Activated CD8-positive, alpha-beta memory T cell treated with anti-CD3 and anti-CD28 coated beads, Interleukin-2, amount 10 ng/mL, durations not matched to agents 7 days and 5 days (primary cell): ENCODE measurements at regions not wholly inside any gene's neighbourhood (a gene's known extent, or its start where the extent isn't known, plus 50 kb on each side); places are given as distances from the start of the nearest gene placed in this dataset.

ENCODE experiments used
- ATAC-seq: fragments of 150-1000 bp; cut with Tn5 transposase; one replicate; pipeline ENCODE4 v1.10.0; 2021; ENCODE audit warnings: moderate library complexity
- CTCF ChIA-PET: fragments of 350-600 bp; sonication (Branson Sonifier 250); formaldehyde crosslinking; loops from one replicate; lab custom pipeline; 2021; ENCODE audit warnings: antibody characterized with exemption; lab: Charles Lee
- DNase-seq: peaks from one replicate; pipeline ENCODE4 v3.0.0-alpha.2; 2020
- H3K27ac Mint-ChIP-seq: one replicate; pipeline ENCODE4 v1.8.0; 2021; ENCODE audit warnings: mild to moderate bottlenecking, mixed read lengths
- H3K27me3 Mint-ChIP-seq: one replicate; pipeline ENCODE4 v1.8.0; 2021; ENCODE audit warnings: mixed read lengths
- H3K36me3 Mint-ChIP-seq: one replicate; pipeline ENCODE4 v1.8.0; 2021; ENCODE audit warnings: mild to moderate bottlenecking, mixed read lengths
- H3K4me1 Mint-ChIP-seq: one replicate; pipeline ENCODE4 v1.8.0; 2021; ENCODE audit warnings: mixed read lengths
- H3K4me3 Mint-ChIP-seq: one replicate; pipeline ENCODE4 v1.8.0; 2021; ENCODE audit warnings: mild to moderate bottlenecking, moderate library complexity, mixed read lengths
- H3K9me3 Mint-ChIP-seq: one replicate; pipeline ENCODE4 v1.8.0; 2022; ENCODE audit warnings: low read depth, mixed read lengths

- no peaks in the 10 kb centered on the region for H3K4me1 Mint-ChIP-seq
- CTCF ChIA-PET = no interaction called here
- no peak overlapping the region for H3K4me3 Mint-ChIP-seq
- H3K9me3 Mint-ChIP-seq = no peaks in the 10 kb centered on the region
- no peaks in the 10 kb centered on the region for H3K36me3 Mint-ChIP-seq
- H3K27ac Mint-ChIP-seq = no peak overlapping the region
- ATAC-seq (peak; percentile 60), DNase-seq (peak; percentile 53)
- H3K27me3 Mint-ChIP-seq = no peaks in the 10 kb centered on the region
These were observed 435.5 kb upstream of the MMADHC start for GRCh38 chr2:150023044-150023443.

- H3K36me3 Mint-ChIP-seq = no peaks in the 10 kb centered on the region
- no peak overlapping the region for H3K27ac Mint-ChIP-seq
- no peaks in the 10 kb centered on the region for H3K4me1 Mint-ChIP-seq
- no peaks in the 10 kb centered on the region for H3K9me3 Mint-ChIP-seq
- DNase-seq (no peak), ATAC-seq (no peak)
- CTCF ChIA-PET = interaction anchor here (1.2 kb wide), 1 partner anchor 13 kb away, joined by 3 read pairs; no protein-coding TSS in a partner anchor
- no peak overlapping the region for H3K4me3 Mint-ChIP-seq
- H3K27me3 Mint-ChIP-seq = no peaks in the 10 kb centered on the region
These were observed 433.5 kb upstream of the MMADHC start for GRCh38 chr2:150020937-150021673.

- H3K4me3 Mint-ChIP-seq = no peak overlapping the region
- no peaks in the 10 kb centered on the region for H3K9me3 Mint-ChIP-seq
- no peaks in the 10 kb centered on the region for H3K36me3 Mint-ChIP-seq
- no peaks in the 10 kb centered on the region for H3K27me3 Mint-ChIP-seq
- no peak for ATAC-seq
- H3K4me1 Mint-ChIP-seq = no peaks in the 10 kb centered on the region
- CTCF ChIA-PET = no interaction called here
- no peak overlapping the region for H3K27ac Mint-ChIP-seq
- no peak for DNase-seq
These were observed 432.6 kb upstream of the MMADHC start for GRCh38 chr2:150020221-150020620.

GRCh38 chr2:150019063-150019462 is 431.5 kb upstream of the MMADHC start:
- no peak overlapping the region for H3K27ac Mint-ChIP-seq
- H3K27me3 Mint-ChIP-seq = no peaks in the 10 kb centered on the region
- no peak overlapping the region for H3K4me3 Mint-ChIP-seq
- DNase-seq (no peak), ATAC-seq (no peak)
- no peaks in the 10 kb centered on the region for H3K4me1 Mint-ChIP-seq
- H3K36me3 Mint-ChIP-seq = no peaks in the 10 kb centered on the region
- no peaks in the 10 kb centered on the region for H3K9me3 Mint-ChIP-seq
- CTCF ChIA-PET = no interaction called here

- Mint-ChIP-seq H3K27me3 (no peaks in the 10 kb centered on the region), H3K27ac (no peak overlapping the region), H3K4me1 (no peaks in the 10 kb centered on the region), H3K9me3 (no peaks in the 10 kb centered on the region), H3K36me3 (no peaks in the 10 kb centered on the region), H3K4me3 (no peak overlapping the region)
- no peak for ATAC-seq
- CTCF ChIA-PET = no interaction called here
- no peak for DNase-seq
These were observed 425.4 kb upstream of the MMADHC start for GRCh38 chr2:150012986-150013385.

GRCh38 chr2:150011161-150011730 is 423.7 kb upstream of the MMADHC start:
- H3K4me3 Mint-ChIP-seq = no peak overlapping the region
- DNase-seq (no peak), ATAC-seq (no peak)
- CTCF ChIA-PET = no interaction called here
- H3K36me3 Mint-ChIP-seq = no peaks in the 10 kb centered on the region
- no peaks in the 10 kb centered on the region for H3K4me1 Mint-ChIP-seq
- no peaks in the 10 kb centered on the region for H3K27me3 Mint-ChIP-seq
- no peak overlapping the region for H3K27ac Mint-ChIP-seq
- H3K9me3 Mint-ChIP-seq = no peaks in the 10 kb centered on the region

GRCh38 chr2:150008901-150009300 is 421.3 kb upstream of the MMADHC start:
- no peaks in the 10 kb centered on the region for H3K4me1 Mint-ChIP-seq
- H3K4me3 Mint-ChIP-seq = no peak overlapping the region
- no peaks in the 10 kb centered on the region for H3K27me3 Mint-ChIP-seq
- no peak for DNase-seq
- no peak for ATAC-seq
- H3K9me3 Mint-ChIP-seq = no peaks in the 10 kb centered on the region
- H3K36me3 Mint-ChIP-seq = no peaks in the 10 kb centered on the region
- no peak overlapping the region for H3K27ac Mint-ChIP-seq
- CTCF ChIA-PET = no interaction called here

GRCh38 chr2:150007815-150008430 is 420.3 kb upstream of the MMADHC start:
- Mint-ChIP-seq H3K4me3 (no peak overlapping the region), H3K9me3 (no peaks in the 10 kb centered on the region), H3K4me1 (no peaks in the 10 kb centered on the region), H3K27ac (no peak overlapping the region), H3K27me3 (no peaks in the 10 kb centered on the region), H3K36me3 (no peaks in the 10 kb centered on the region)
- CTCF ChIA-PET = interaction anchor here (1.0 kb wide), 1 partner anchor 14 kb away, joined by 3 read pairs; no protein-coding TSS in a partner anchor
- no peak for DNase-seq
- no peak for ATAC-seq

GRCh38 chr2:150006591-150006990 is 419.0 kb upstream of the MMADHC start:
- no peak overlapping the region for H3K27ac Mint-ChIP-seq
- no peaks in the 10 kb centered on the region for H3K4me1 Mint-ChIP-seq
- CTCF ChIA-PET = no interaction called here
- ATAC-seq = no peak
- no peaks in the 10 kb centered on the region for H3K36me3 Mint-ChIP-seq
- H3K27me3 Mint-ChIP-seq = no peaks in the 10 kb centered on the region
- peaks cover 2% of the 10 kb centered on the region for H3K9me3 Mint-ChIP-seq
- no peak overlapping the region for H3K4me3 Mint-ChIP-seq
- no peak for DNase-seq

GRCh38 chr2:150003544-150003943 is 416.0 kb upstream of the MMADHC start:
- no peak for DNase-seq
- no peak overlapping the region for H3K4me3 Mint-ChIP-seq
- no peak overlapping the region for H3K27ac Mint-ChIP-seq
- H3K4me1 Mint-ChIP-seq = no peaks in the 10 kb centered on the region
- no peaks in the 10 kb centered on the region for H3K27me3 Mint-ChIP-seq
- no peak for ATAC-seq
- peaks cover 2% of the 10 kb centered on the region for H3K9me3 Mint-ChIP-seq
- CTCF ChIA-PET = no interaction called here
- H3K36me3 Mint-ChIP-seq = no peaks in the 10 kb centered on the region

GRCh38 chr2:150001788-150002187 is 414.2 kb upstream of the MMADHC start:
- DNase-seq (no peak), ATAC-seq (no peak)
- Mint-ChIP-seq H3K4me1 (no peaks in the 10 kb centered on the region), H3K9me3 (peaks cover 2% of the 10 kb centered on the region), H3K27me3 (no peaks in the 10 kb centered on the region), H3K4me3 (no peak overlapping the region), H3K36me3 (no peaks in the 10 kb centered on the region), H3K27ac (no peak overlapping the region)
- CTCF ChIA-PET = no interaction called here

GRCh38 chr2:149996901-149997300 is 409.3 kb upstream of the MMADHC start:
- Mint-ChIP-seq H3K9me3 (peaks cover 2% of the 10 kb centered on the region), H3K4me3 (no peak overlapping the region), H3K36me3 (no peaks in the 10 kb centered on the region), H3K27me3 (no peaks in the 10 kb centered on the region), H3K4me1 (no peaks in the 10 kb centered on the region), H3K27ac (no peak overlapping the region)
- CTCF ChIA-PET = no interaction called here
- DNase-seq (no peak), ATAC-seq (no peak)

GRCh38 chr2:149994057-149994728 is 406.6 kb upstream of the MMADHC start:
- no peaks in the 10 kb centered on the region for H3K36me3 Mint-ChIP-seq
- no peak overlapping the region for H3K4me3 Mint-ChIP-seq
- no peak for ATAC-seq
- CTCF ChIA-PET = no interaction called here
- no peaks in the 10 kb centered on the region for H3K27me3 Mint-ChIP-seq
- peaks cover 2% of the 10 kb centered on the region for H3K9me3 Mint-ChIP-seq
- no peak for DNase-seq
- no peak overlapping the region for H3K27ac Mint-ChIP-seq
- H3K4me1 Mint-ChIP-seq = no peaks in the 10 kb centered on the region
